HG02885 (cell line): ENCODE measurements at regions not wholly inside any gene's neighbourhood (a gene's known extent, or its start where the extent isn't known, plus 50 kb on each side); places are given as distances from the start of the nearest gene placed in this dataset.

Experiments
- ATAC-seq: cut with Tn5 transposase; IDR thresholded peaks from one replicate; pipeline ENCODE4 v1.9.1; 2021; ENCODE audit warnings: mild to moderate bottlenecking; ENCODE audit not compliant: unreplicated experiment, poor library complexity

DNA sequence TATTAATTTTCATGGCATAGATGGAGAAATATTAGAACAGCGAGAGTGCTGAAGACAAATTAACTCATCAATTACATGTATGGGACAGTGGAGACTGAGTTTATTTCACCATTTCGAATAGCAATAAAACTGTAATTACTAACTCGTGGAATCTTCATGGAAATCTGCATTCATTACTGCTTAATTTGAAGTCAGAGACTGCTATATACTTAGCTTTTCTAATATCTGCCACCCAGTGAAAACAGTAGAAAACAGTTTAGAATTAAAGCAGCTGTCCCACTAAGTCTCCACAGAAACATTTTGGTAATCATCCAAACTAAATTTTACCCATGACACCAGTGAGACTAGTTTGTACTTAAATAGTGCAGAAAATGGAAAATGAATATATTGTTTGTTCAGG is 56.8 kb downstream of the IZUMO3 start:
- ATAC-seq: no peak

DNA sequence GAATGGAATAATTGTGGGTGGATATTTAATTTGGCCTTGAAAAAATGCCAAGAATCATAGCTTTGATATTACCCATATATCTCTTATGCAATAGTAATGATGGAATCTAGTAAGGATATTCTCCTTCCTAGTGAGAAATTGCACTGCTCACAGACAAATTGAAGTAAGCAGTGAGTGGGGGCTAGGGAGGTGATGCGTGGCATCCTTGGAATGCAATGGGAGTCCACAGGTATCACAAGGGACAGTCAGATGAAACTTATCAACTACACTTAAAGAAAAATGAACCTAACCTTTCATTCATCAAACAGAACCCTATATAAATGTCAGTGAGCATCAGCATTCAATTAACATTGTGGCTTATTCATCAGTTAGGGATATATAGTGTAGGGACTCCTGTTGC is 57.8 kb downstream of the IZUMO3 start:
- no peak for ATAC-seq

DNA sequence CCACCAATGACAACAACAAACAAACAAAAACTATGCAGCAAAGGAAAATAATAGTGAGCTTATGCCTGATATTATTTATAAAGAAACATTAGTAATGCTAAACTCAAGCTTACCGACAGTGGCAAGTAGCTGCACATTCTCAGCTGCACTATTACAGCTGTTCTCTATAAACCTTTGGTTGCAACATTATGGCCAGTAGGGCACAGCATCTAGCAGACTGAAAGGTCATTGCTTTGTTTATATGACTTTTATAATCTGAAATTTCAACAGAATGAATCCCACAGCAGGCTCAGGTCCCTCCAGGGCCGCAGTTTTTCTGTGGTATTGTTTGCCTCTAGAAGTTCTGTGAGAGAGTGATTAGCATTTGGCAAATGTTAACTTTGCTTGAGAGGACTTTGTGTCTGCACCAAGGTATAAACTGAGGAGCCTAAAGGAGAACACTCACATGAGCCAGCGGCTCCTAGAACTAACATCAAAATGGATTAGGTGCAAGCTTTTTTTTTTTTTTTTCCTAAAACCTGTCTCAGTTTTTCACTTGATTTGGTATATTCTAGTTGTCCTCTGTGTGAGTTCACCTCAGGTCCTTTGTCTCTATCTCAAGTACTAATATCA is 58.3 kb downstream of the IZUMO3 start:
- no peak for ATAC-seq

DNA sequence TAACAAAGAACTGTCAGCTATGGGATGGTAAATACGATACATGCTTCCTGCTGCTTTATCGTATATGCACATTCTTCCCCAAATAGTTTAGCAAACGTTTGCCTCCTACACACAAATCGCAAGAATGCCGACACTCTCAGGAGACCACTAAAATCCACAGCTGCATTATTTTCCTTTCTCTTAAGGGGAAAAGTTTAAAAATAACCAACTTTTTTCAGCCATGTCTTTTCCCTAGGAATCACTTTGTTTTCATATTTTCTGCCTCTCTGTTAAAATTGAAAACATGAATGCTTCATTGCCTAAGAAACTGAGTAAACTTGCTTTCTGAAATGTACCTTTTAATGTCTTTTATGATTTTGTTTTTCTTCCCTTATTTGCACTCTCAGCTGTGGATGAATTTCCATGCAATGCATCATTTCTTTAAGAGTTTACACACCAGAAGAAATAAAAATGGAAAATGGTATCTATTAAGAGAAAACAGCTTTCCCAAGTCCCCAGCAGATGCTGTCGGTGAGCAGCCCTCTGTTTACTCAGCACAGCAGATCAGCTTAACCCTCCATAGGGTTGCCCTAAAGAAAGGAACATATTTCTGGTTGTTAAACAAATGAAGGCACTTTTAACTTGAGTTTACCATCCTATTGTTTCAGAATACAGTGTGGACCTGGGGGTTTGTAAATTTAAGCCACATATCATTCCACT is 66.2 kb downstream of the IZUMO3 start:
- no peak for ATAC-seq

DNA sequence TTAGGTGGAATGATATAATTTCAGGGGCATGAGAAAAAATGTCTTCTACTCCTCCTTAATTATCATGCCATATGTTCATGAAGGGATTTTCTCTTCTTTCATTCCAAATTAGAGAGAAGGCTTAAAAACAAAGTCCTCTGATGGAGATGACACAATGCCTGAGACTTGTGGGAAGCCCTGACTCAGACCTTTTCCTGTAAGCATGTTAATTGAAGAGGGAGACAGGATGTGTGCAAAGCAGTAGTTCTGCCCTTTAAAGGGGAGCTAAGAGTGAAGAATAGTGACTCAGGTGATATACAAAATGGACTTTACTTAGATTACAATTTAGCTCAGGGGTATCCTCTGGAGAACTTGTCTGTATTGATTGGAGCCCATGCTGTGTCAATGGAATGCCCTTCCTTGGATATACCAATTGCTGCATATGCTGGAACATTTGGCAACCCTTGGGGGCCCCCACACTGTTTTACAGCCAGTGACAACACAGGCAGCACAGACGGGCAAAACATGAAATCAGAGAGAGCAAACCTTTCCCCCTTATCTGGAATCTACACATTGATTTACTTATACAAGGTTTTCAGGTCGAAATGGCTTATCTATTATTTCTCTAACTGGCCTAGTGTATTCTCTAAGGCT is 81.3 kb downstream of the IZUMO3 start:
- ATAC-seq: no peak

DNA sequence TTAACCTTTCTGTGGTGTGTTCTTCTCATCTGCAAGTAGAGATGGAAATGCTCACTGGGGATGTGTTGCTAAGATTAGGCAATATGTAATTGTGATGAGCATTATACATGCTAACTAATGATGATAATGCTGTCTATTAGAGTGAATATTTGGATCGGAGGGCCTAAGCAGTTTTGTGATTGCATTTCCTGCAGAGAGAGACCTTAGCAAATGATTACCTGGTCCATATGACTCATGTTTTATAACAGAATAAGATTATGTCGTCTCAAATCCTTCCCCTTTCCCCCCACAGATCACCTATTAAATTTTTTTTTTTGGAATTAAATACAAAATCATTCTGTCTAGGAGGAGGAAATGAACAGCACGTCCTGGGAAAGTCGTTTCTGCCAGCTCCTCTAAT is 82.7 kb downstream of the IZUMO3 start:
- no peak for ATAC-seq

DNA sequence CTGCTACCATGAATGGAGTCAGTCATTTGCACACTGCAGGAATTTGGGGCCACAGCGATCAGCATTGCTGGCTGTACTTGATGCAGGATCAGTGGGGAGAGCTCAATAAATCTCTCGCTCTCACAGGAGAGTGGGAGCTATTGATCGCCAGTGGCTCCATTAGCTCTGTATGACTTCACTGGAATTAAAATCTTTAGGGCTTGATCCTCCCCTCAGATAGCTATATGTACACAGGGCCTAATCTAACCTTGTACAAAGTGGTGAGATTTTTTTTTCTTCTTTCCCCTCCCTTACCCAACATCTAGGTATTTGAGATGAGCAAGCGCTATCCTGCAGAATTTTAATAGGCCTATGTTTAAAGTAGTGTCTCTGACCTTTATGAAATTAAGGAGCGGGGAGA is 84.9 kb downstream of the IZUMO3 start:
- ATAC-seq: no peak

DNA sequence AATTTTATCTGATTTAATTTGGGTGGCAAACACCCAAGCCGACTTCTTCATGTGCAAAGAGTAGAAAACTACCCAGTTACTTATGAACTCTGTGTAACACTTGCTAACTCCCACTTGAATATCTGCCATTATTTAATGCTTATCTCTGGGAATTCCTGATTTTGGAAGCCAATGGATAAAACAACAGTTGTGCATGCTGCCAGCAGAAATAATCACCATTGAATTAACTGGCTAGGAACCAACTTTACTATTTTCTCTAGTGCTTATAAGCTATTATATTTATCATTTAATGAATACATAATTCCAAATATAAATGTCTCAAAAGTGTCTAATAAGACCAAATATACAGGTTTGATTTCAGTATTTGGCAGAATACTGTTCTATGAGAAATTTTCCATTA is 85.7 kb downstream of the IZUMO3 start:
- no peak for ATAC-seq

DNA sequence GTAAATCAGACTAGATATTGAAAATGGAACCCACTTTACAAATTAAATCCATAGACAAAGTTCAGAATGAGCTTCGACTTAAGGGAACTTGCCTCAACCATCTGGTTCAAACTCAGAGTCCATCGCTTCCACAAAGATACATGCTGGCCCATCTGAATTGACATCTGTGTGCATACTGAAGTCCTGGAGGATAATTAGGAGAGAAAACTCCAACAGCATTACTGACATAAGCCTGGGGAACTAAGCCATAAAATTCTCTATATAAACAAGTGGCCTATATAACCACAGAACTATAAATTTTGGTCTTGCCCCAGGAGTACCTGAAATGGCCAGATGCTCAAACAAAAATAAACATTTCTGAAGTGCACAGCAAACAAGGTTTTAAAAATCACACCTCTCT is 94.4 kb downstream of the IZUMO3 start:
- no peak for ATAC-seq

DNA sequence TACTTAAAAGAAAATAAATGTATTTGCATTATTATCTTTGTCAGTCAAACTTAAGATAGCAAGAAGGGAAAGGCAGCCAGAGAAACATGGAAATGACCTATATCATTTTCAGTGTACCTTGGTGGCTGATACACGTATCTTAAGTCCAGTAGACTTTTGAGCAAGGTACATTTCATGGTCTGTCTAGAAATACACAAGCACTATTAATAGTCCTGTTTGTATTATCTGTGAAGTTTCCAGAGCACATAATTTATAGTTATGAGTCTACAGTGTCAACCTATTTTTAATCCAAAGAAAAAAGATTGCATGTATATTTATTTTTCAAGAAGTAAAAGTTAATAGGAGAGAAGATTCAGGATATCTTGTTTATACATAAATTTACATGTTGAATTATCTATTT is 95.7 kb downstream of the IZUMO3 start:
- no peak for ATAC-seq

DNA sequence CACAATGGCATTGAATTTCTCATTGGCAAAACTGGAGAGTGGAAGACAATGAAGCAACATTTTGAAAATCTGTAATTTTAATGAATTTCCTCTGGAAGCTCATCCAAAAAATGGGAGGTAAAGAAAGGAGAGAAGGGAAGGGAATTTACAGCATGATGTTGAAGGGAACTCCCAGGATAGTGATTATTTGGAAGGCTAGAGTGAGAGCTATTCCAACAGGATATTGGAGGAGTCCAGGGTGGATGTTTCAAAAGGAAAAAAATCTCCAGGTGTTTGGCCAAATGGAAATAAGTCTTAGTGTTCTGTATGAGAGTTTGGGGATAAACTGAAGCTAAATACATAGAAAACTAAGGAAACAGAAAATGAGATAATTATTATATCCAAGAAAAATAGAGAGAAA is 106.2 kb downstream of the IZUMO3 start:
- no peak for ATAC-seq

DNA sequence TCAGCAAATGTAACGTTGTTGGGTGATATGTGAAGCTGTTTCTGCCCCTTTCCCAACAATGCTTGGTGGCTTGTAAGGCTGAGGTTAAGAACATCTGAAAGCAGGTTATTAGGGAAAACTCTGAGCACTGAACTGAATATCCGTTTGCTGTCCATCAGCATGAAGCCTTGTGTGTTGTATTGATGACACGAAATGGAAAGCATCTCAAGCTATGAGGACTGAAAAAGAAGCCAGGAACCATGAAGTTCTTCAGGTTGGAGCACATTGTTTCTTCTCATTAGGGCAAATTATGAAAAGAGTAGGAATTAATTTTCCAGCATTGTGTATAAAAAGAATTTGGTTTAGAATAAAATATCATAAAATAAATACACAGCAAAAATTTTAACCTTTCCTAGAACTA is 106.8 kb downstream of the IZUMO3 start:
- no peak for ATAC-seq

DNA sequence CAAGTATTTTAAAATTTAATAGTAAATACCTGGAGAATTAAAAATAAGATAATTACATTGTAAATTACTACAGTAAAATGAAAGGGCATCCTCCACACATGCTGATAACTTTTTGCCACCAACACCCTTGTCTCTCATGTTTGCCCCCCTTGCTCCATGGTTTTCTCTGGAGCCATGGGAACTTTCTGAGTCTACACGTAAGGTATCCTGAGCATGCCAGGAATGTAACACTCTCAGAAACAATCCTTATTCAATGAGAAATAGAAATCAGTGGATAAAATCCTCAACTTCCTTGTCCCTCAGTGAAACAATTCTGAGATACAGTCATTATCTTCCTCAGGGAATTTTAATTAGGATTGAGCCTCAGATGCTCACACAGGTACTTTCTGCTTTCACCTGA is 108.9 kb downstream of the IZUMO3 start:
- ATAC-seq: no peak

DNA sequence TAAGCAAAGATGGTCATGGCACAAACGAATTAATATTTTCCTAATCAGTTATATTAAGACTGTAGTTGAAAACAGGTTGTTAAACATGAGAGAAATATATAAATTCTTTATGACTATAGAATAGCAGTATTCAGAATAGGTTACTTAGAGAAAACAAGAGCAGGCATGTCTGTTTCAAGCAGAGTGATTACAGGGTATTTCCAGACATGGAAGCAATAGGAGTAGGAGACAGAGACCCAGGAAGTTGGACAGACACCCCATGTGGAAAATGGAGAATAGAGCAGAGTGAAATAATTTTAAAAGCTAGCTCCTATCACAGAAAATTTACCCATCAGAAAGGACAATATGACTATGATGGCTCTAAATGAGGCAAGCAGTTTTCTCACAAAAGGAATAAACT is 111.5 kb downstream of the IZUMO3 start:
- no peak for ATAC-seq

DNA sequence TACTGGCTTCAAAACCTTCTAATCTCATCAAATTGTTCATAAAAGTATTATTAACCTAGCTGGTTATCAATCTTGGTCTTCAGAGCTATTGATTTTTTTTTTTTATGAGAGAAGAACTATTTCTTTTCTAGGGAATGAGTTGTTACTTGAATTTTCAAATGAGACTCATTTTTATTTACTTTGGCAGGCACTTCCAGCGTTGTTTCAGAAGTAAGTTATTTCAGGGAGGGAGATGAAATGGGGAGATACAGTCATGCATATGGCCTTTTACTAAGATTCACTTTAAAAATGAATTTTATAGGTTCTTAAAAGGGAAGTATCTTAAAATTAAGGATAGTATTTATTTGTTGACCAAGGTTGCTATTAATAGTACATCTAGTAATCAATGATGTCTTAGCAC is 129.6 kb downstream of the IZUMO3 start:
- no peak for ATAC-seq

DNA sequence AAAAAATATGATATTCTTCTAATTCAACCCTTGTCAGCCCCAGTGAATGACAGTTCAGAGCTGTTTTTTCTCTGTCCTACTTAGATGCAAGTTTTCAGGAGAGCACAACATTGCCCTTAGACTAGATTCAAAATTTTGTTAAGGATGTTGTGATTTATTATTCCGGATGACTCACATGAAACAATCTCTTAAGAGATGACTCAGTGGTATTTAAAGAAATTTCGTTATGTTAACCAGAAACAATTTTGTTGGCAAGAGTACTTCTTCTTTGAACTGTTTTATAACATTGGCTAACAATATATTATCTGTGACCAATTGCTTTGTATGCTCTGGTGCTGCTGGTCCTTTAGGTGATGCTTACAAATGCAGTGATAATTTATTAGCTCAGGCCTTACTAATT is 132.0 kb downstream of the IZUMO3 start:
- ATAC-seq: no peak

DNA sequence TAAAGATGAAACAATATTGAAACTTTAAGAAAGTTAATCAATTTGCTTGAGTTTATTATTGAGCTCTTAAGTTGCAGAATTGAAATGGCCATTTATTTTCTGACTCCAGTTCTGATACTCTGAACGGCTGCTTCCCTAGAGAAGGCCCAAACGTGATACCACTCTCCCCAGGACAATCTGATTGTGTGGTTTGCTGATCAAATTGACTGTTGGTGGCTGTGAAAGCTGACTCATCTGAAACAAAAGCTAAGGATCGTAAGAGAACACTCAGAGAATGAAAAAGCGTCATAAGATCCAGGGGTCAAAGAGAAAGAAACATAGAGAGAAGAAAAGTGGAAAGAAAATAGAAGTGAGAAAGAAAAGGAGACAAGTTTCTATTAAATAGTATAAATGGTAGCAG is 147.2 kb downstream of the IZUMO3 start:
- no peak for ATAC-seq

DNA sequence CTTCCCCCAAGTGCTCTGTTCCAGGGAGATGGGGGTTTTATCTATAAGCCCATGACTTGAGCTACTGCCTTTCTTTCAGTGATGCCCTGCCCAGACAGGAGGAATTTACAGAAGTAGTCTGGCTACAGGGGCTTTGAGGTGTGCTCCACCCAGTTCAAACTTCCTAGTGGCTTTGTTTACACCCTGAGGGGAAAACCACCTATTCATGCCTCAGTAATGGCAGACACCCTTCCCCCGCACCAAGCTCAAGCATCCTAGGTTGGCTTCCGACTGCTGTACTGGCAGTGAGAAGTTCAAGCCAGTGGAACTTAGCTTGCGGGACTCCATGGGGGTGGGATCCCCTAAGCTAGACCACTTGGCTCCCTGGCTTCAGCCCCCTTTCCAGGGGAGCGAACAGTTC is 154.6 kb downstream of the IZUMO3 start:
- no peak for ATAC-seq

DNA sequence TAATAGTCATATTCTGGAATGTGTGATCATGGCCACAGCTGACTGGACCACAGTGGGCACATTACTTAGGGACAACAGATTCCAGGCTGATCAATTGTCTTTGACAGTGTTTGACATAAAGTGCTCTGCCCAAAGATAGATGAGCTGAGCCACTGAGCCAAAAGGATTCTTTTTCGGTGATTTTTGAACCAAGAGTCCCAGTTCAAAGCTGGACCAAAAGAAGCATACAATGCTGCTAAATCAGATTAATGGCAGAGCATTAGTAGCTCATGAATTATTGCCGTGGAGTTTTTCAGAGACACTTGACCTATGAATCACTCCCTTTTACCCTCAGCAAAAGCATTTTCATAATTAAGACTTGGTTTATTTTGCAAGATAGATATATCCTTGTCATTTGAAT is 160.6 kb downstream of the IZUMO3 start:
- no peak for ATAC-seq

DNA sequence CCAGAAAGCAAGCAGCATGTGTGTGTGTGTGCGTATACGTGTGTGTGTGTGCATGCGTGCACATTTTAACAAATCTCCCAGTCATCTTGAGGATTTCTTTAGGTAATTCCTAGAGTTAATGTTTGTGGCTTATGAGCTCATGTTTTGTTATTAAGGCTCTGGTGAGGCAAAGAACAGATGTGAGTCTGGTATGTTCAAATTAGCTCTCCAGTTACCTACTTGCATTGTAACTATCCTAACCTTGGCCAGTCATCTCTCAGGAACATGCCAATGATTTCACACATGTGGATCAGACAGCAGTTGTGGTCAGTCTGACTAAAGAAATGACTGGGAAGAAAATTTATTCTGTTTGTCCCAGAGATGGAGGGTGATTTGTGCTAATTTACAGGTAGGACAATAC is 163.1 kb downstream of the IZUMO3 start:
- ATAC-seq: no peak

DNA sequence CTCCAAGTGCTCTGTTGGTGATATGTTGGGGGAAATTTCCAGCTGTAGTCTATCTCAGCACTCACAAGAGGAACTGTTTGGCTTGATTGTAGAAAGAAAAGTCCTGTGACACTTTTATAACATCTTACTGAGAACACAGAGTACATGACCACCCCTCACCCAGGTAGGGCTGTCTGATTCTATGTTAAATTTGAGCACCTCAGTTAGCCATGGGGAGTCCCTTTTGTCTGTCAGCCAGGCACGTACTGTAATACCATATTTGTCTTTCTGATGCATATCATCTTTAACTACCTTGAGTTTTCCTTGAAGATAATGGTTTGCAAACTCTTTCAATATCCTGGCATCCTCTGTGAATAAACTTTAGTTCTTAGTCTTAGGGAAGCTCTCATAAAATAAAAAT is 164.5 kb downstream of the IZUMO3 start:
- ATAC-seq: no peak

DNA sequence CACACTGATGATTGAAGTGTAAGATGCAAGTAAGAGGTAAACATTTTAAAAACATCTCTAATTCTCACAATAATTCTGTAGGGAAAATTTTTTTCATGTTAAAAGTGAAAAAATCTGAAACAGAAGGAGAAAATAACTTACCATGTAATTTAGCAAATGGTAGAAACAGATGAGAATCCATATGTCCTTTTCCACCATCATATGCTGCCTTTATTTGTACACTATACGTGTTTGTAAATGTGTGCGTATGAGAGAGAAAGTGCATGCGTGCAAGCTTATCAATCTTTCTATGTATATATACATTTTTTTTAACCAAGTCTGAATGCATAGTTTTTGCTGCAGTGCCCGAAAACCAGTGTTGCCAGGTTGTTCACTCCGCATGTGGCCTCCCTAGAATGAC is 186.7 kb downstream of the IZUMO3 start:
- ATAC-seq: no peak
